ENCODE measurements at regions not wholly inside any gene's neighbourhood (a gene's known extent, or its start where the extent isn't known, plus 50 kb on each side); places are given as distances from the start of the nearest gene placed in this dataset.

DNA sequence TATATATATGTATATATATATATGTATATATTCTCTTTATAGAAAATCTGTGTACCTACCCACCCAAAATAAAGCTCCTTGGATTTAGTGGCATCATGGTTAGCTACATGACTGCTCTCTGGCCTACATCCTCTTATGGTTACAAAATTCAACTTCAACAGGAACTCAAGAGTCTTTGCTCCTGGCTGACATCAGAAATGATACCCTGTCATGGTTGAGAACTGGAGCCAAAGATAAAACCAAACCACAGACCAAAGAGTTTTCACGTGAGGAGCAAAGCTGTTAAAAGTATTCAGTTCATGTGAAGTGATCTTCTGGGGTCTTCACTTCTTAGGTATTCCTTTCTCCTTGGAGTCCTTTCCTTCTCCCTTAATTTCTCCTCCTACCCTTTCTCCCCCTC lies 476.3 kb downstream of the SOX11 start:
- TF ChIP-seq, protein P1, sequence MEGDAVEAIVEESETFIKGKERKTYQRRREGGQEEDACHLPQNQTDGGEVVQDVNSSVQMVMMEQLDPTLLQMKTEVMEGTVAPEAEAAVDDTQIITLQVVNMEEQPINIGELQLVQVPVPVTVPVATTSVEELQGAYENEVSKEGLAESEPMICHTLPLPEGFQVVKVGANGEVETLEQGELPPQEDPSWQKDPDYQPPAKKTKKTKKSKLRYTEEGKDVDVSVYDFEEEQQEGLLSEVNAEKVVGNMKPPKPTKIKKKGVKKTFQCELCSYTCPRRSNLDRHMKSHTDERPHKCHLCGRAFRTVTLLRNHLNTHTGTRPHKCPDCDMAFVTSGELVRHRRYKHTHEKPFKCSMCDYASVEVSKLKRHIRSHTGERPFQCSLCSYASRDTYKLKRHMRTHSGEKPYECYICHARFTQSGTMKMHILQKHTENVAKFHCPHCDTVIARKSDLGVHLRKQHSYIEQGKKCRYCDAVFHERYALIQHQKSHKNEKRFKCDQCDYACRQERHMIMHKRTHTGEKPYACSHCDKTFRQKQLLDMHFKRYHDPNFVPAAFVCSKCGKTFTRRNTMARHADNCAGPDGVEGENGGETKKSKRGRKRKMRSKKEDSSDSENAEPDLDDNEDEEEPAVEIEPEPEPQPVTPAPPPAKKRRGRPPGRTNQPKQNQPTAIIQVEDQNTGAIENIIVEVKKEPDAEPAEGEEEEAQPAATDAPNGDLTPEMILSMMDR (IDR thresholded peaks at IDR 0.05; ENCODE audit: low read depth, low read length, missing control alignments): no peak
- no peak overlapping the region for H3K4me3 ChIP-seq (ENCODE audit: low read depth, low read length)
- no peak for DNase-seq (ENCODE audit: low read depth)

DNA sequence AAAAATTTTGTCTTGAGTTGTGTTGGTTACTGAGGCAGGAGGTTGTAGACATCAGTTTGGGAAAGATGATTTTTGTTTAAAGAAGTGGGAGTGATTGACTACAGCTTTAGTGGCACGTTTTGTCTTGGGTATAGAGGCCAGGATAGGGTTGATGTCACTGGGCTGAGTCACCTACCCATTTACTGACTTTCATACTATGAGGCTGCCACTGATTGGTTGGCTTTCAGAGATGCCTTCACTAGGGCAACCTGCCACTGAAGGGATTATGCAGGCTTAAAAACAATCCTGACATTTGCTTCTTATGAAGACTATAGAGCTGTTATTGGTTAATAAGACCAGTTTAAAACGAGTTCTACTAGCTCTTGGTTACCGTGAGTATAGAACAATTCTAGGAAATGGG lies 479.1 kb downstream of the SOX11 start:
- H3K4me3 ChIP-seq (ENCODE audit: low read depth, low read length): no peak overlapping the region
- no peak for DNase-seq (ENCODE audit: low read depth)
- TF ChIP-seq, protein P1 (IDR thresholded peaks at IDR 0.05; ENCODE audit: low read depth, low read length, missing control alignments): no peak

DNA sequence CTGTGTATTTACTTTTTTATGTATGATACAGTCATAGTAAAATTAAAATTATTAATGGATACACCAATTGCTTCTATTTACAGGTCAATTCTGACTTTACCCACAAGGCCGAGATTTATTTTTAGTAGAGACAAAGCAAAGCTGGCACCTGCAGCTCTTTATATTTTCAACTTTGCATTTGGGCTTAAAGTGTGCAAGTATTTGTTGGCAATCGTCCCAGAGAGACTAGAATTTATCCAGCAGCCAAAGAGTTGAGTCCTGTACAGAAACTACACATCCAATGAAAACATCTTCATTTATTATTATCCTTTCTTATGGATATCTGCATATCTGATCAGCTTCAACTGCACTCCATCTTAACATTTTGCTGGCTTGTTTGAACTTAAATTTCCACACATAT lies 485.6 kb downstream of the SOX11 start:
- TF ChIP-seq, protein P1 (IDR thresholded peaks at IDR 0.05; ENCODE audit: low read depth, low read length, missing control alignments): no peak

DNA sequence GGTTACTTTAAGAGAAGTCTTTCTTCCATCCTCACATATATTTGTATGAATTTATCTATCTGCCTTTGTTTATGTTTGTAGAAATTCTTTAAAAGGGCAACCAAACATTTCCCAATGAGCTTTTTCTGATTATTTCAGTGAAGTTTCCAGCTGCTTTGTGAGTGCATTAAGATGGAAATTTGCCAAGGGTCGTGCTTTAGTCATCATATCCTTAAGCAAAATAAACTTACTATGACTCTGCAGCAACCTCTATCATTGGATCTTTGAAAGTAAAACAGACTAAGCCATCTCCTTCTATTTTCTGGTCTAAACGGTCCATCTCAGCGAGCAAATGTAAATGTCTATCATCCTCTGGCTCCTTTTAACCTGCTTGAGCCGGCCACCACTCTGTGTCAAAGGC lies 489.3 kb downstream of the SOX11 start:
- TF ChIP-seq, protein P1 (IDR thresholded peaks at IDR 0.05; ENCODE audit: low read depth, low read length, missing control alignments): no peak
- H3K4me3 ChIP-seq (ENCODE audit: low read depth, low read length): no peak overlapping the region
- no peak for DNase-seq (ENCODE audit: low read depth)

More for the DNA sequence above, 485.6 kb downstream of the SOX11 start:
- no peak for DNase-seq (ENCODE audit: low read depth)
- H3K4me3 ChIP-seq (ENCODE audit: low read depth, low read length): no peak overlapping the region

DNA sequence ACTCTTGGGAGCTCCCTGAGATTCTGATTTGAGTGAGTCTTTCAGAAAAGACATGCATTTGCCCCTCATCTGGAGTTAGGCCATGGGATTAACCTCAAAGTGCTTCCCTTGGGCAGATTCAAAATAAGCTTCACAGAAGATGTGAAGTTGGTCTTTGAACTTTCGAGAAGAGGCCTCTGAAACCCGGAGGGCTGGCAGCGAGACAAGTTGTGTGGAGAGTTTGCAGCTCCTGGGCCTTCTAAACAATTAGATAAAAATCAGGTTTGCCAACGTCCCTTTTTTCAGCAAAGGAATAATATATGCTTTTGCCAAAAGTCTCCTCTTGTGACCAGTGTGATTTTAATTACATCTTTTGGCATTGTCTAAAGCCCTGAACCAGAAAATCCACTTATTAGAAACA lies 489.7 kb downstream of the SOX11 start:
- no peak for DNase-seq (ENCODE audit: low read depth)
- no peak overlapping the region for H3K4me3 ChIP-seq (ENCODE audit: low read depth, low read length)
- TF ChIP-seq, protein P1 (IDR thresholded peaks at IDR 0.05; ENCODE audit: low read depth, low read length, missing control alignments): no peak

DNA sequence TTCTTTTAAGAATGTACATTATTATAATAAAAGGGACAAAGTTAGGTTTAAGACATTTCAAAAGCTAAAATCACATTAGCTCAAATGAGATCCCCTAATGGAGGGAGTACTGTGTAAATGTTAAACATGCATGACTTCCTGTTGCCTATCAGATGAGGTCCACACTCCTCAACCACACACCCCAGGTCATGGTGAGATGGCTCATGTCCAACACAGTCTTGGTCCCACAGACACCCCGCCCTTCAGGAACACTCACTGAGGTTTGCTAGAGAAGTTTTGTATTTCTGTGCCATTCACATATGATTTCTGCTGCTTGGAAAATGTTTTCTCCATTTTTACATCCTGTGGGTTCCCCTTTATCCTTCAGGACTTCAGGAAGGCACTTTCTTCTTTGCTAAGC lies 491.0 kb downstream of the SOX11 start:
- DNase-seq (ENCODE audit: low read depth): no peak
- no peak overlapping the region for H3K4me3 ChIP-seq (ENCODE audit: low read depth, low read length)
- TF ChIP-seq, protein P1 (IDR thresholded peaks at IDR 0.05; ENCODE audit: low read depth, low read length, missing control alignments): no peak

DNA sequence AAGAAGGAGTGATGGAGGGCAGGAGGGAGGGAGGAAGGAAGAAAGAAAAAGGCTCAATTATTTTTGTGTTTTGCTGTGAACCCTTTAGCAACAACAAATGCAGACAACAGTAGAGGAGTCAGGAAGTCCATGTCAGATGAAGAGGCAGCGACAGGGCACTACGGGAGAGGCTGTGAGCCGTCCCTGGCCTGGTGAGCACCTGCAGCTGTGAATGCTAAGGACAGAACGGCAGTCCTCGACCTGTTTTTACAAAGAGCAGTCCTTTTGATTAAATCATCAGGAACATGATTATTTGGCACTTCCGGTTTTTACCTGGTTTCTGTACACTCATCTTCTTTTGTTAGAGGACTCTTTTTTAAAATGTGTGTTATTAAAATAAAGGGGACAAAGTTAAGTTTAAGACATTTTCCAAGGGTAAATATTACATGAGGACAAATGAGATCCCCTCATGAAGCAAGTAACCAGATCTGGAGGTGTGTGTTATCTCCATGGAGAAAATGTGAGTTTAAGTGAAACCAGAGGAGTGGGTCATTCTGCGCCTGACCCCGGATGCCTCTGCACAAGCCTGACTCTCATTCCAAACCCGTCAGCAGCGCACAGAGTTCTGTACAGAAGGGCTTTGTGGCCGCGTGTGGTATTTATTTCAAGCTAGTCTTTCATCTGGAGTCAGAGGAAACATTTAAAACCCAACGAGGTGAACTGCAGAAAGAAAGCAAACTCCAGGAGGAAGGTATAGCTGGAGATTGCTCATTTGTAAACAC lies 492.5 kb downstream of the SOX11 start:
- DNase-seq (ENCODE audit: low read depth): no peak
- no peak overlapping the region for H3K4me3 ChIP-seq (ENCODE audit: low read depth, low read length)
- TF ChIP-seq, protein P1 (IDR thresholded peaks at IDR 0.05; ENCODE audit: low read depth, low read length, missing control alignments): no peak

Data from GM12864 (cell line).